Trophoblast cell (in vitro differentiated cells and primary cell): ENCODE measurements at regions not wholly inside any gene's neighbourhood (a gene's known extent, or its start where the extent isn't known, plus 50 kb on each side); places are given as distances from the start of the nearest gene placed in this dataset.
"Not testable (repeated sequence)": the region's sequence is repeated elsewhere in the genome, so short reads cannot be mapped to it uniquely, and the experiment has no call there.

Experiments
- DNase-seq, 2 donors: peaks; one replicate each; pipeline ENCODE4 v3.0.0-alpha.2; 2016
- H2AFZ ChIP-seq: 2 replicates; pipeline ENCODE4 v1.6.1; 2013; ENCODE audit warnings: low read length, moderate library complexity, mild to moderate bottlenecking; ENCODE audit not compliant: insufficient read depth, poor library complexity
- H2AK5ac ChIP-seq: 2 replicates; pipeline ENCODE4 v1.6.1; 2013; ENCODE audit warnings: mild to moderate bottlenecking, low read length
- H2BK120ac ChIP-seq: 2 replicates; pipeline ENCODE4 v1.6.1; 2013; ENCODE audit warnings: low read length, mild to moderate bottlenecking, moderate library complexity; ENCODE audit not compliant: insufficient read depth, poor library complexity
- H2BK12ac ChIP-seq: 2 replicates; pipeline ENCODE4 v1.6.1; 2013; ENCODE audit warnings: mild to moderate bottlenecking, low read length, moderate library complexity
- H2BK5ac ChIP-seq: 2 replicates; pipeline ENCODE4 v1.6.1; 2013; ENCODE audit warnings: low read length, low read depth, moderate library complexity, mild to moderate bottlenecking; ENCODE audit not compliant: poor library complexity
- H3K14ac ChIP-seq: 2 replicates; pipeline ENCODE4 v1.6.1; 2013; ENCODE audit warnings: mild to moderate bottlenecking, low read length
- H3K18ac ChIP-seq: 2 replicates; pipeline ENCODE4 v1.6.1; 2013; ENCODE audit warnings: mild to moderate bottlenecking, low read length
- H3K23ac ChIP-seq: 2 replicates; pipeline ENCODE4 v1.6.1; 2013; ENCODE audit warnings: low read length
- H3K27ac ChIP-seq: 2 replicates; pipeline ENCODE4 v1.5.1; 2013; ENCODE audit warnings: low read depth, mild to moderate bottlenecking, inconsistent platforms, low read length, moderate library complexity
- H3K27me3 ChIP-seq: 2 replicates; pipeline ENCODE4 v1.6.1; 2013; ENCODE audit warnings: inconsistent platforms, mild to moderate bottlenecking, low read length, moderate library complexity; ENCODE audit not compliant: insufficient read depth
- H3K36me3 ChIP-seq, 2 experiments: 1 replicate in 1 of 2; 2 replicates in 1 of 2; pipeline ENCODE4 v1.6.1; 2013; ENCODE audit warnings: low read length in 2 of 2, mild to moderate bottlenecking in 2 of 2, moderate library complexity in 1 of 2; ENCODE audit not compliant: insufficient read depth in 2 of 2, control insufficient read depth in 1 of 2
- H3K4ac ChIP-seq: 2 replicates; pipeline ENCODE4 v1.6.1; 2013; ENCODE audit warnings: low read depth, mild to moderate bottlenecking, low read length, moderate library complexity
- H3K4me1 ChIP-seq, 2 experiments: 1 replicate in 1 of 2; 2 replicates in 1 of 2; pipeline ENCODE4 v1.6.1; 2013; ENCODE audit warnings: low read length in 2 of 2, mild to moderate bottlenecking in 2 of 2, moderate library complexity in 1 of 2; ENCODE audit not compliant: insufficient read depth in 2 of 2, control insufficient read depth in 1 of 2
- H3K4me2 ChIP-seq: 2 replicates; pipeline ENCODE4 v1.6.1; 2013; ENCODE audit warnings: inconsistent platforms, mild to moderate bottlenecking, low read length, moderate library complexity
- H3K4me3 ChIP-seq: 2 replicates; pipeline ENCODE4 v1.5.1; 2013; ENCODE audit warnings: mild to moderate bottlenecking, low read depth, low read length, inconsistent platforms
- H3K79me1 ChIP-seq: one replicate; pipeline ENCODE4 v1.6.1; 2013; ENCODE audit warnings: low read length
- H3K79me2 ChIP-seq: 2 replicates; pipeline ENCODE4 v1.6.1; 2013; ENCODE audit warnings: low read length, mild to moderate bottlenecking; ENCODE audit not compliant: control insufficient read depth, insufficient read depth, poor library complexity
- H3K9ac ChIP-seq: 2 replicates; pipeline ENCODE4 v1.6.1; 2013; ENCODE audit warnings: mild to moderate bottlenecking, low read length
- H3K9me3 ChIP-seq: 2 replicates; pipeline ENCODE4 v1.6.1; 2013; ENCODE audit warnings: low read depth, mild to moderate bottlenecking, control low read depth, inconsistent platforms, low read length; ENCODE audit not compliant: insufficient read depth
- H4K12ac ChIP-seq: 2 replicates; pipeline ENCODE4 v1.6.1; 2013; ENCODE audit warnings: low read depth, mild to moderate bottlenecking, low read length, moderate library complexity
- H4K8ac ChIP-seq: 2 replicates; pipeline ENCODE4 v1.6.1; 2013; ENCODE audit warnings: low read depth, mild to moderate bottlenecking, low read length, moderate library complexity
- H4K91ac ChIP-seq: one replicate; pipeline ENCODE4 v1.6.1; 2013; ENCODE audit warnings: low read depth, mild to moderate bottlenecking, low read length, moderate library complexity
- WGBS: extraction: QIAGEN DNeasy Blood & Tissue Kit; methylation state at CpG from one replicate; pipeline ENCODE4 v1.1.7; 2013; ENCODE audit warnings: missing lambda C conversion rate; ENCODE audit not compliant: insufficient read length, insufficient coverage; ENCODE audit errors: extremely low coverage; 5-methylcytosine and 5-hydroxymethylcytosine counted together

DNA sequence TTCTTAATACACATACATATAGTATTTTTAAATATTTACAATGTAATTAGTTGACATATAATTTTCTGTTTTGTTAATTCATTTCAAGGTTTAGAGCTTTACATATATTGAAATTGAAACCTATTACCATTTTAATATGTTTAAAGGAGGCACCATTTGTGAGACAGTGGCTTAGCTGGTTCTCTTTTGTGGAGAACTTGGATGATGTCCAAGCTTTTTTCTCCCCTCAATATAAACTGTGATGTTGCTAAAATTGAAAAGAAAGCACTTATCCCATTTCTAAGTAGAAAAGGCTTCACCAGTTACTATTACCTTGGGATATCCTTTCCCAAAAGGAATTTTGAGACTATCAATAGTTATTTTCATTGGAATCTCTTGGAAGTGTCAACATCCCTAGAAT is 707.2 kb downstream of the NTRK3 start:
- Histone ChIP-seq H3K79me1 (no peaks in the 10 kb centered on the region), H4K12ac (no peak overlapping the region), H3K4ac (no peak overlapping the region), H3K4me3 (no peak overlapping the region), H2AFZ (no peak overlapping the region), H3K9me3 (no peaks in the 10 kb centered on the region), H3K4me1 (no peaks in the 10 kb centered on the region), H3K14ac (no peak overlapping the region), H3K27ac (no peak overlapping the region), H2BK12ac (no peak overlapping the region), H4K8ac (no peak overlapping the region), H2BK120ac (no peak overlapping the region), H3K36me3 (no peaks in the 10 kb centered on the region), H3K9ac (no peak overlapping the region), H2BK5ac (no peak overlapping the region), H3K79me2 (no peaks in the 10 kb centered on the region), H3K27me3 (no peaks in the 10 kb centered on the region), H3K4me2 (no peak overlapping the region), H4K91ac (no peak overlapping the region), H3K23ac (no peak overlapping the region), H3K18ac (no peak overlapping the region), H2AK5ac (no peak overlapping the region)
- no peak for DNase-seq

DNA sequence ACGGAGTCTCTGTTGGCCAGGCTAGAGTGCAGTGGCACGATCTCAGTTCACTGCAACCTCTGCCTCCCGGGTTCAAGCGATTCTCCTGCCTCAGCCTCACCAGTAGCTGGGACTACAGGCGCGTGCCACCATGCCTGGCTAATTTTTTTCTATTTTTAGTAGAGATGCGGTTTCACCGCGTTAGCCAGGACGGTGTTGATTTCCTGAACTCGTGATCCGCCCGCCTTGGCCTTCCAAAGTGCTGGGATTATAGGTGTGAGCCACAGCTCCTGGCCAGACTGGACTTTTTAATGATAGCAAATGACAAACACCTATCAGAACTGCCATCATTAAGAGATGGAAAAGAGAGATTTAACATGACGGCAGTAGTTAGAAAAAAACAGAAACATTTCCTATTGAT is 707.9 kb downstream of the NTRK3 start:
- not testable (repeated sequence) for H3K4me1 ChIP-seq, H3K79me2 ChIP-seq, H4K12ac ChIP-seq, H2BK120ac ChIP-seq, H3K14ac ChIP-seq, H3K4ac ChIP-seq, H2BK12ac ChIP-seq, DNase-seq, H3K4me3 ChIP-seq, H2BK5ac ChIP-seq, H3K9me3 ChIP-seq, H4K91ac ChIP-seq, H2AFZ ChIP-seq, H3K9ac ChIP-seq, H3K79me1 ChIP-seq, H4K8ac ChIP-seq, H3K18ac ChIP-seq, H3K4me2 ChIP-seq, H3K27me3 ChIP-seq, H2AK5ac ChIP-seq, H3K27ac ChIP-seq, H3K23ac ChIP-seq, H3K36me3 ChIP-seq
- no CpG with 5 or more reads among the region's 14 CpGs for WGBS

DNA sequence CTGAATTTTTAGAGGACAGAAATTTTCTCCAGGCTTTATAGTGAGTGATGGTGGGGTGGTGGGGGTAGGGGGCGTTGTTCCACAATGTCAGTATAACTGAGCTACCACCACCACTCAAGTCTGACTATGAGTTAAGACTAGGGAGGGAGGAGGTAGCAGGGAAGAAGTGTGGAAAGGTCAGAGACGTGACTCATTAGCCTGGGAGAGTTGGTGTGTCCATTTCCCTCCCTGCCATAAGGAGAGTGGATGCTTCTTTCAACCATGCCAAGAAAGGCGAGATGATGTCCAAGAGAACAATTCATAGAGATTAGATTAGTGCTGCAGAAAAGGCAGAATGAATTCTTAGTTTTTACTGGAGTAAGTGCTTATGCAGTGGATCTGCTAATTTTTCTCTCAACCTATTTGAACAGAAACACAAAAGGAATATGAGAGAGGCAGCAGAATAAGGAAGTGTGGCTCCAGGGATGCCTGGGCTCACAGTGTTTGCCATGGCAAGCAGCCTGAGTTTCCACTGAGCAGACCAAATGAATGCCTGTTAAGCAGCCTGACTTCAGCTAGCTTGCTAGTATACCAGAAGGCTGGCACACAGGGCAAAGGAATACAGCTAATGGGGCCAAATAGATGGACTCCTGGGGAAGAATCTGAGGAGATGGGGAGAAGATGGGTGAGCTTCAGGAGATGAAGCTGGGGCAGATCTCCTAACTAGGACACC is 708.9 kb downstream of the NTRK3 start:
- no peak overlapping the region for H3K4me2 ChIP-seq
- no peak for DNase-seq
- no peaks in the 10 kb centered on the region for H3K9me3 ChIP-seq
- H3K4ac ChIP-seq: no peak overlapping the region
- H2BK5ac ChIP-seq: no peak overlapping the region
- H3K9ac ChIP-seq: no peak overlapping the region
- no CpG with 5 or more reads among the region's 3 CpGs for WGBS
- H3K23ac ChIP-seq: no peak overlapping the region
- H3K4me3 ChIP-seq: no peak overlapping the region
- H3K27ac ChIP-seq: no peak overlapping the region
- H3K4me1 ChIP-seq: no peaks in the 10 kb centered on the region
- H2BK12ac ChIP-seq: no peak overlapping the region
- H3K14ac ChIP-seq: no peak overlapping the region
- H3K36me3 ChIP-seq: no peaks in the 10 kb centered on the region
- H3K79me1 ChIP-seq: no peaks in the 10 kb centered on the region
- H4K8ac ChIP-seq: no peak overlapping the region
- H3K27me3 ChIP-seq: no peaks in the 10 kb centered on the region
- H3K79me2 ChIP-seq: no peaks in the 10 kb centered on the region
- H2AK5ac ChIP-seq: no peak overlapping the region
- no peak overlapping the region for H2AFZ ChIP-seq
- no peak overlapping the region for H2BK120ac ChIP-seq
- no peak overlapping the region for H4K12ac ChIP-seq
- H4K91ac ChIP-seq: no peak overlapping the region
- H3K18ac ChIP-seq: no peak overlapping the region

DNA sequence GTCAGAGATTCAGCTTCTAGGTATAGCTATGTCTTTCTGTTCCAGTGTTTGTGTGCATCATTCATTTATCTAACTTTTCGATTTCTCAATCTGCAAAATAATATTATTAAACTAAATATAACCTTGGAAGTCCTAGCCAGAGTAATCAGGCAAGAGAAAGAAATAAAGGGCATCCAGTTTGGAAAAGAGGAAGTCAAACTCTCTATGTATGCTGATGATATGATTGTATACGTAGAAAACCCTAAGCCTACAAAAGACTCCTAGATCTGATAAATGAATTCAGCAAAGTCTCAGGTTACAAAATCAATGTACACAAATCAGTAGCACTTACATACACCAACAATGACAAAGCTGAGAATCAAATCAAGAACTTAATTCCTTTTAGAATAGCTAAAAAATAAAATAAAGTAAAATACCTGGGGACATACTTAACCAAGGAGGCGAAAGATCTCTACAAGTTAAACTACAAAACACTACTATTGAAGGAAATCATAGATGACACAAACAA is 718.2 kb downstream of the NTRK3 start:
- H3K18ac ChIP-seq: no peak overlapping the region
- H4K12ac ChIP-seq: no peak overlapping the region
- no peaks in the 10 kb centered on the region for H3K79me2 ChIP-seq
- no peaks in the 10 kb centered on the region for H3K79me1 ChIP-seq
- H4K91ac ChIP-seq: no peak overlapping the region
- H2BK120ac ChIP-seq: no peak overlapping the region
- no peak for DNase-seq
- no peak overlapping the region for H2AFZ ChIP-seq
- no peak overlapping the region for H3K27ac ChIP-seq
- H3K4me1 ChIP-seq: no peaks in the 10 kb centered on the region
- H2AK5ac ChIP-seq: no peak overlapping the region
- H4K8ac ChIP-seq: no peak overlapping the region
- H2BK5ac ChIP-seq: no peak overlapping the region
- no peak overlapping the region for H3K9ac ChIP-seq
- no peak overlapping the region for H3K4ac ChIP-seq
- no peak overlapping the region for H3K4me3 ChIP-seq
- no peaks in the 10 kb centered on the region for H3K36me3 ChIP-seq
- H3K23ac ChIP-seq: no peak overlapping the region
- H3K14ac ChIP-seq: no peak overlapping the region
- H2BK12ac ChIP-seq: no peak overlapping the region
- no peaks in the 10 kb centered on the region for H3K9me3 ChIP-seq
- H3K4me2 ChIP-seq: no peak overlapping the region
- no CpG with 5 or more reads among the region's 3 CpGs for WGBS
- no peaks in the 10 kb centered on the region for H3K27me3 ChIP-seq
